ENCODE measurements at regions not wholly inside any gene's neighbourhood (a gene's known extent, or its start where the extent isn't known, plus 50 kb on each side); places are given as distances from the start of the nearest gene placed in this dataset.

DNA sequence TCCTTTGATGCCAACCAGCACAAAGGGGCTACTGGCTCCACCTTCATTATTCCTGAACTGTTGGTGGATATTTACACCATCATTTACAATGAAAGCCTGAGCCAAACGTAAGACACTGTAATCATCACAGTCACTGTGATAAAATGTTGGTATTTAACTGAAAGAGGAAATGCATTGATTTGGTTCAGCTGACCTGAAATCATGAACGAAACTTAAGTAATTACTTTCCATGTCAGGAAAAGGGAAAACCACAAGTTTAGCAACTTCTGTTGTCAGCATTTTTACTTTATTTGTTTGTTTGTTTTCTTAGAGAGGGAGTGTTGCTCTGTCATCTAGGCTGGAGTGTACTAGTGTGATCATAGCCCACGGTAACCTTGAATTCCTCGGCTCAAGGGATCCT lies 247.8 kb upstream of the FAM47A start:
- TF ChIP-seq, protein P1, sequence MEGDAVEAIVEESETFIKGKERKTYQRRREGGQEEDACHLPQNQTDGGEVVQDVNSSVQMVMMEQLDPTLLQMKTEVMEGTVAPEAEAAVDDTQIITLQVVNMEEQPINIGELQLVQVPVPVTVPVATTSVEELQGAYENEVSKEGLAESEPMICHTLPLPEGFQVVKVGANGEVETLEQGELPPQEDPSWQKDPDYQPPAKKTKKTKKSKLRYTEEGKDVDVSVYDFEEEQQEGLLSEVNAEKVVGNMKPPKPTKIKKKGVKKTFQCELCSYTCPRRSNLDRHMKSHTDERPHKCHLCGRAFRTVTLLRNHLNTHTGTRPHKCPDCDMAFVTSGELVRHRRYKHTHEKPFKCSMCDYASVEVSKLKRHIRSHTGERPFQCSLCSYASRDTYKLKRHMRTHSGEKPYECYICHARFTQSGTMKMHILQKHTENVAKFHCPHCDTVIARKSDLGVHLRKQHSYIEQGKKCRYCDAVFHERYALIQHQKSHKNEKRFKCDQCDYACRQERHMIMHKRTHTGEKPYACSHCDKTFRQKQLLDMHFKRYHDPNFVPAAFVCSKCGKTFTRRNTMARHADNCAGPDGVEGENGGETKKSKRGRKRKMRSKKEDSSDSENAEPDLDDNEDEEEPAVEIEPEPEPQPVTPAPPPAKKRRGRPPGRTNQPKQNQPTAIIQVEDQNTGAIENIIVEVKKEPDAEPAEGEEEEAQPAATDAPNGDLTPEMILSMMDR (IDR thresholded peaks at IDR 0.05; ENCODE audit: borderline replicate concordance, extremely low read depth, low read length, poor library complexity, severe bottlenecking), result no peak
- no peak for TF ChIP-seq EZH2 (IDR thresholded peaks at IDR 0.05; ENCODE audit: borderline replicate concordance, low read depth, low read length, severe bottlenecking)

Measured in DND-41 (cell line).